Fibroblast of pulmonary artery (primary cell): ENCODE measurements at regions not wholly inside any gene's neighbourhood (a gene's known extent, or its start where the extent isn't known, plus 50 kb on each side); places are given as distances from the start of the nearest gene placed in this dataset.

Source experiments
- DNase-seq: peaks from one replicate; pipeline ENCODE4 v3.0.0-alpha.2; 2010; ENCODE audit warnings: low read depth
- H3K4me3 ChIP-seq: replicated peaks from 2 replicates; pipeline ENCODE4 v1.5.1; 2011; ENCODE audit warnings: low read depth, mild to moderate bottlenecking, control low read depth, low read length, moderate library complexity
- TF ChIP-seq, protein P1 (sequence below): IDR thresholded peaks from 2 replicates; pipeline ENCODE4 v1.5.1; 2011; ENCODE audit warnings: mild to moderate bottlenecking, control low read depth, low read length, inconsistent platforms; ENCODE audit errors: missing control alignments

DNA sequence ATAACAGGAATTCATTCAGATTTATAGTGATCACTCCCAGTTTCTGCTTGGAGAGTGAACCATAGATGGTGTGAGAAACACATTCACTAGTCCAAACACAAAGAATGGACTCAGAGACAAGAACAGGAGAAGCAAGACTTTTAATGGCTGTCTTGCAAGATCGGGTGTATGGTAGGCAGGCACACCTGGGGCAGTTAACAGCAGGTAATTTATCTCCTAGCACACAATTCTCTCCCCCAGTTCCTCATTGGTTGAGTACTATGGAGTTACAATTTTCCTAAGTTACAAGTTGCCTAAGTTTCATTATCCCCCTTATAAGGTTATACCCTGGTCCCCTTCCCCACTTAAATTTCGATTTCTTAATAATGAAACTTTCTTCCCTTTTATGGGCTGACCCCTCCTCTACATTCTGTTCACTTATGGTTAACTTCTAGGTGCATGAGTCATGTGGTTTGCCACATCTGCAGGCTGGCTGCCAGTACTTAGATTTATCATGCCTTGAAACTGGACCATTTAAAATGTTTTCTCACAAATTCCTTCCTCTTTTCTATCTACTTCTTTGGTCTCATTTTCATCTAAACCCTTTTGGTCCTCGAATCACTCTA lies 623.3 kb downstream of the HINT1 start:
- no peak overlapping the region for H3K4me3 ChIP-seq
- TF ChIP-seq, protein P1, sequence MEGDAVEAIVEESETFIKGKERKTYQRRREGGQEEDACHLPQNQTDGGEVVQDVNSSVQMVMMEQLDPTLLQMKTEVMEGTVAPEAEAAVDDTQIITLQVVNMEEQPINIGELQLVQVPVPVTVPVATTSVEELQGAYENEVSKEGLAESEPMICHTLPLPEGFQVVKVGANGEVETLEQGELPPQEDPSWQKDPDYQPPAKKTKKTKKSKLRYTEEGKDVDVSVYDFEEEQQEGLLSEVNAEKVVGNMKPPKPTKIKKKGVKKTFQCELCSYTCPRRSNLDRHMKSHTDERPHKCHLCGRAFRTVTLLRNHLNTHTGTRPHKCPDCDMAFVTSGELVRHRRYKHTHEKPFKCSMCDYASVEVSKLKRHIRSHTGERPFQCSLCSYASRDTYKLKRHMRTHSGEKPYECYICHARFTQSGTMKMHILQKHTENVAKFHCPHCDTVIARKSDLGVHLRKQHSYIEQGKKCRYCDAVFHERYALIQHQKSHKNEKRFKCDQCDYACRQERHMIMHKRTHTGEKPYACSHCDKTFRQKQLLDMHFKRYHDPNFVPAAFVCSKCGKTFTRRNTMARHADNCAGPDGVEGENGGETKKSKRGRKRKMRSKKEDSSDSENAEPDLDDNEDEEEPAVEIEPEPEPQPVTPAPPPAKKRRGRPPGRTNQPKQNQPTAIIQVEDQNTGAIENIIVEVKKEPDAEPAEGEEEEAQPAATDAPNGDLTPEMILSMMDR = no peak
- peak; percentile 74 for DNase-seq

DNA sequence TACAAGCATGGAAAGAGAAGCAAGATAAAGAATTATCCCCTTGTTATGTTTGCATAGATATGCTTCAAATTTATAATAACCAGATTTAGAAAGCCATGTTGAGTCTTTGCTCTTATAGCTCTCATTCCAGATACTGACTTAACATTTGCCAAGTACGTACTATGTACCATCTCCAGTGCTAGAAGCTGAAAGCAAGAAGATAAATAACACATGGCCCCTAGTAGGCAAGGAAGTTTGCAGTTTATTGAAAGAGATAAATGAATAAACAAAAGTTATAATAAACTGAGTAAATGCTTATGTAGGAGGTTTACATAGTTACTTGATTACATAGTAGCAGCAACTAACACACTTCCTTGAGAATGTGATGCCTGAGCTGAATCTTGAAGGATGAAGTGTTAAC lies 628.4 kb downstream of the HINT1 start:
- TF ChIP-seq, protein P1 = no peak
- H3K4me3 ChIP-seq = no peak overlapping the region
- no peak for DNase-seq

DNA sequence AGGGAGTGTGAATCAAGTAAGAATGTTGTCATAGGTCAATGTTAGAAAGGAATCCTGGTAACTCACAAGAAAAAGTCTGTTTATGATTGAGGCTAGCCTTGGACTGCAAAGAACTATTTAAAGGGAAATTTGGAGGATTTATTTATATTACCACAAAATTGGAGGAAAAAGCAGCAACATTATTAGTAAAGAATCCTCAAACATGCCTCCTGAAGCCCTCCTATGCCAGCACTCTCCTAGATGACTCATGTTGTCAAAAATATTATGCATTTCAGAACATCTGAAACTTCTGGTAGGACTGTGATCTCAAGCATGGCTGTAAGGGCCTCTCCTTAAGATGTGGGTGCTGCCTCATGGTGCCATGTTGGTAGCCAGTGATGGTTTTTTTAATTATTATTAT lies 628.5 kb downstream of the CHSY3 start:
- TF ChIP-seq, protein P1 = no peak
- DNase-seq = no peak
- no peak overlapping the region for H3K4me3 ChIP-seq

DNA sequence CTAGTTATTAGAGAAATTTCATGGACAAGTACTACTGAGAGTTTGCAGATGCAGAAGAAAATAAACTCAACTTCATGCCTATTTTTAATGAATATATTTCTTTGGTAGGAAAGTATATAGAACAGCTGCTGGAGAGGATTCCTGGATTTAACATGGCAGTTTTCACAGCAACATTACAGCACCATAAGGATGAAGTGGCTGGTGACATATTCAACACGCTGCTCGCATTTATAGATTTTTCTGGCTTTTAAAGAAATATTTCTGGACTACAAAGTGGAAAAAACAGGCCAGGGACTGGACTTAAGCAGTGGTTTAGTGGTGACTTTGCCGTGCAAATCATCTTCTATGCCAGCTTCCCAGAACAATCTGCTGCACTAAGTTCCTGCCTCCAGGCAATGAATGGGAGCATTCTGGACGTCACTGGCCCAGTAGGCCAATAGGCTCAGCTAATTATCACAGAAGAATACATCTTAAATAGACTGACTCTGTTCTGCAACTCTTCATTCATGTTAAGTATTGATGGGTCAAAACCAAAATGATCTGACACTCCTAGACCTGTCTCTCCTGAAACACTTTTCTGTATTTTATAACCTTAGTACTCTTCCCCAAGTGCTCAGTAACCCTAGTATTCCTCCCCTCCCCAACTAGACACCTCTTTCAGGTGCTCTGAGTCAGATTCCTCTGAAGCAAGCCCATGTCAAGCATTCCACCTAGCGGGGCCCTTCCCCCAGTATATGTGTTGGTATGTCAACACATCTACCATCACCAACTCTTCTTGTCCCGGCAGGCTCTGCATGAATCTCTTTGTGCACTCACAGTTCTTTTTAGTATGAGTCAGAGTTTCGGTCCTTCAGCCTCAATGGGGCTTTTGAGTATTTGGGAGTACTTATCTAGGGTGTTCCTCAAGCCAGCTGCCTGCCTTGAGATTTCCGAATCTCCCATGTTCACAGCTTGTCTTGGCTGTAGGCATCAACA lies 625.5 kb downstream of the CHSY3 start:
- TF ChIP-seq, protein P1 = no peak
- H3K4me3 ChIP-seq = no peak overlapping the region
- DNase-seq = no peak

DNA sequence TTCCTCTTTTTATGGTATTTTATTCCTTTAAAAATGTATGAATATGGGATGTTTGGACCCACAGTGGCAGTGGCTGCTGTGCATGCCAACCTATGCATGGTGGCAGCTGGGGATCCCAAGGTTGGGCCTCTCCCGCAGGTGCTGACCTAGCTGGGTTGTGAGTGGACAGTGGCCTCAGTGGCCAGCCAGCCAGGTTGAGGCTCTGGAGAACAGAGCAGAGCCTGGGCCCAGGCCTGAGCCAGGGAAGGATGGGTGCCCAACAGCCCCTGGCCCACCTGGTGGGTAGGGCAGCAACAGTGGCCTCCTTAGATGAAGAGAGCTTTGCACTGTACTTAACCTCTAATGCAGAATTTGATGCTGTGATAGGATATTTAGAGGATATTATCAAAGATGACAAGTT lies 624.8 kb downstream of the CHSY3 start:
- TF ChIP-seq, protein P1 = no peak
- no peak for DNase-seq
- H3K4me3 ChIP-seq = no peak overlapping the region

DNA sequence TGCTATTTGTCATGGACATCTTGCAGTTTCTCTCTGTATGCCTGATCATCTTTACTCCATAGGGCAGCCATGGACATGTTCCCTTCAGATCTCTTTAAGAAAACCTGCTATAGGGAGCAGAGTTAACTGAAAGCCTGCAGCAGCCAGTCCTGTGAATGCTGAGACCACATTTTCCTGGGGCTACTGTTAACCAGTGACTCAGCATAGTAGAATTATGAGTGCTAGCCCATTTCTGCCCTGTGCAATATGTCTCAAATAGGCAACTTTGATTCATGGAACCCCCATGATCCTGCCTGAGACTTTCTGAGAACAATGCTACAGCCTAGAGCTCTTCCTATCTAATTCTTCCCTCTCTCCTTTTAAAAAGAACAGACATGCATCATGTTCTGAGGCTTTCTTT lies 624.2 kb downstream of the CHSY3 start:
- TF ChIP-seq, protein P1 = no peak
- DNase-seq = peak; percentile 54
- H3K4me3 ChIP-seq = no peak overlapping the region

DNA sequence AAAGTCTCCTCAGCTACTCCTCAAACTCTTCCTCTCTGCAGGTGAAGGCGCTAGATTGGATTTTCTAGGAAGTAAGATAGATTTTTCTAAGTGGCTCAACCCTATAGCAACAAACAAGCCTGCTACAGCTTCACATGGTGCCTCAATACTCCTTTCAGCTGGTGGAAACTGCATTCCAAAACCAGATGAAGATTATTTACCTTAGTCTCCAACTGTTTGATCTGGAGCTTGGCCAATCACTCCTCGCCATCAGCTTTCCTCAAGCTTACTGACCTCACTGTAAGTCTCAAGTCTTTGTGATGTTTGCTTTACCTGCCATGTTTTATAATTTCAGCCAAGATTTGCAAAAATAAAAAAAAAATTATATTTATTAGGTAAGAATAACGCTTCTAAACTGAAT lies 622.4 kb downstream of the CHSY3 start:
- no peak for DNase-seq
- TF ChIP-seq, protein P1 = no peak
- no peak overlapping the region for H3K4me3 ChIP-seq
